ENCODE measurements at regions not wholly inside any gene's neighbourhood (a gene's known extent, or its start where the extent isn't known, plus 50 kb on each side); places are given as distances from the start of the nearest gene placed in this dataset.
"Not testable (repeated sequence)": the region's sequence is repeated elsewhere in the genome, so short reads cannot be mapped to it uniquely, and the experiment has no call there.

- H3K36me3 ChIP-seq; H3K4me1 ChIP-seq; DNase-seq; intact Hi-C loops (cut with DNase I; ENCODE audit: low total_unique reads); H3K27me3 ChIP-seq; H3K9me3 ChIP-seq; H3K4me3 ChIP-seq; H3K27ac ChIP-seq; in situ Hi-C loops (cut with MboI; ENCODE audit: low pct_ligation_motif_present in 1 of 4, low pct_unique_long_range_greater_than_20kb in 1 of 4, low sequenced_read_pairs in 3 of 4): not testable (repeated sequence)
- WGBS, 2 donors (ENCODE audit: low coverage in 1 of 2): no CpG with 5 or more reads among the region's 4 CpGs
Observed at GRCh38 chr2:91508816-91509215, 2817.3 kb downstream of the RPIA start.

GRCh38 chr2:91509276-91509675 is 2817.8 kb downstream of the RPIA start:
- in situ Hi-C loops (cut with MboI; ENCODE audit: low pct_ligation_motif_present in 1 of 4, low pct_unique_long_range_greater_than_20kb in 1 of 4, low sequenced_read_pairs in 3 of 4); DNase-seq; H3K4me1 ChIP-seq; H3K27ac ChIP-seq; H3K4me3 ChIP-seq; H3K27me3 ChIP-seq; intact Hi-C loops (cut with DNase I; ENCODE audit: low total_unique reads); H3K9me3 ChIP-seq; H3K36me3 ChIP-seq: not testable (repeated sequence)
- WGBS, 2 donors (ENCODE audit: low coverage in 1 of 2): 56% methylated on average over 3 of the region's 4 CpGs; no CpG with 5 or more reads in 1 of the 2 donors

GRCh38 chr2:91511166-91511565 is 2819.7 kb downstream of the RPIA start:
- H3K27ac ChIP-seq; in situ Hi-C loops (cut with MboI; ENCODE audit: low pct_ligation_motif_present in 1 of 4, low pct_unique_long_range_greater_than_20kb in 1 of 4, low sequenced_read_pairs in 3 of 4); H3K27me3 ChIP-seq; DNase-seq; H3K36me3 ChIP-seq; intact Hi-C loops (cut with DNase I; ENCODE audit: low total_unique reads); H3K4me1 ChIP-seq; H3K4me3 ChIP-seq; H3K9me3 ChIP-seq: not testable (repeated sequence)
- no CpG with 5 or more reads among the region's 2 CpGs for WGBS, 2 donors (ENCODE audit: low coverage in 1 of 2)

GRCh38 chr2:91515966-91516365 is 2824.5 kb downstream of the RPIA start:
- in situ Hi-C loops (cut with MboI; ENCODE audit: low pct_ligation_motif_present in 1 of 4, low pct_unique_long_range_greater_than_20kb in 1 of 4, low sequenced_read_pairs in 3 of 4); H3K36me3 ChIP-seq; H3K4me3 ChIP-seq; H3K4me1 ChIP-seq; DNase-seq; H3K27ac ChIP-seq; H3K27me3 ChIP-seq; H3K9me3 ChIP-seq; intact Hi-C loops (cut with DNase I; ENCODE audit: low total_unique reads): not testable (repeated sequence)
- WGBS, 2 donors (ENCODE audit: low coverage in 1 of 2): 94% methylated on average over 2 of the region's 3 CpGs; no CpG with 5 or more reads in 1 of the 2 donors

GRCh38 chr2:91516669-91517068 is 2825.2 kb downstream of the RPIA start:
- H3K9me3 ChIP-seq; in situ Hi-C loops (cut with MboI; ENCODE audit: low pct_ligation_motif_present in 1 of 4, low pct_unique_long_range_greater_than_20kb in 1 of 4, low sequenced_read_pairs in 3 of 4); H3K36me3 ChIP-seq; H3K4me3 ChIP-seq; intact Hi-C loops (cut with DNase I; ENCODE audit: low total_unique reads); H3K27me3 ChIP-seq; H3K4me1 ChIP-seq; DNase-seq; H3K27ac ChIP-seq: not testable (repeated sequence)
- WGBS, 2 donors (ENCODE audit: low coverage in 1 of 2): 88% methylated on average over 4 of the region's 6 CpGs; no CpG with 5 or more reads in 1 of the 2 donors

- H3K4me3 ChIP-seq; H3K27ac ChIP-seq; intact Hi-C loops (cut with DNase I; ENCODE audit: low total_unique reads); in situ Hi-C loops (cut with MboI; ENCODE audit: low pct_ligation_motif_present in 1 of 4, low pct_unique_long_range_greater_than_20kb in 1 of 4, low sequenced_read_pairs in 3 of 4); DNase-seq; H3K27me3 ChIP-seq; H3K36me3 ChIP-seq; H3K9me3 ChIP-seq; H3K4me1 ChIP-seq: not testable (repeated sequence)
- 78% methylated on average over 1 of the region's 1 CpG; no CpG with 5 or more reads in 1 of the 2 donors for WGBS, 2 donors (ENCODE audit: low coverage in 1 of 2)
Observed at GRCh38 chr2:91517846-91518245, 2826.4 kb downstream of the RPIA start.

- H3K27me3 ChIP-seq; H3K27ac ChIP-seq; H3K9me3 ChIP-seq; intact Hi-C loops (cut with DNase I; ENCODE audit: low total_unique reads); in situ Hi-C loops (cut with MboI; ENCODE audit: low pct_ligation_motif_present in 1 of 4, low pct_unique_long_range_greater_than_20kb in 1 of 4, low sequenced_read_pairs in 3 of 4); H3K36me3 ChIP-seq; H3K4me1 ChIP-seq; DNase-seq; H3K4me3 ChIP-seq: not testable (repeated sequence)
- WGBS, 2 donors (ENCODE audit: low coverage in 1 of 2): 88% methylated on average over 2 of the region's 5 CpGs; no CpG with 5 or more reads in 1 of the 2 donors
Observed at GRCh38 chr2:91518361-91518981, 2827.0 kb downstream of the RPIA start.

GRCh38 chr2:91519359-91519758 is 2827.9 kb downstream of the RPIA start:
- no CpG with 5 or more reads among the region's 3 CpGs for WGBS, 2 donors (ENCODE audit: low coverage in 1 of 2)
- DNase-seq; H3K36me3 ChIP-seq; H3K4me1 ChIP-seq; H3K9me3 ChIP-seq; intact Hi-C loops (cut with DNase I; ENCODE audit: low total_unique reads); H3K27ac ChIP-seq; H3K4me3 ChIP-seq; in situ Hi-C loops (cut with MboI; ENCODE audit: low pct_ligation_motif_present in 1 of 4, low pct_unique_long_range_greater_than_20kb in 1 of 4, low sequenced_read_pairs in 3 of 4); H3K27me3 ChIP-seq: not testable (repeated sequence)

GRCh38 chr2:91519914-91520313 is 2828.4 kb downstream of the RPIA start:
- H3K36me3 ChIP-seq; H3K27me3 ChIP-seq; H3K4me1 ChIP-seq; intact Hi-C loops (cut with DNase I; ENCODE audit: low total_unique reads); DNase-seq; H3K27ac ChIP-seq; H3K9me3 ChIP-seq; in situ Hi-C loops (cut with MboI; ENCODE audit: low pct_ligation_motif_present in 1 of 4, low pct_unique_long_range_greater_than_20kb in 1 of 4, low sequenced_read_pairs in 3 of 4); H3K4me3 ChIP-seq: not testable (repeated sequence)
- no CpG with 5 or more reads among the region's 5 CpGs for WGBS, 2 donors (ENCODE audit: low coverage in 1 of 2)

GRCh38 chr2:91520523-91520922 is 2829.1 kb downstream of the RPIA start:
- DNase-seq; in situ Hi-C loops (cut with MboI; ENCODE audit: low pct_ligation_motif_present in 1 of 4, low pct_unique_long_range_greater_than_20kb in 1 of 4, low sequenced_read_pairs in 3 of 4); intact Hi-C loops (cut with DNase I; ENCODE audit: low total_unique reads); H3K9me3 ChIP-seq; H3K27me3 ChIP-seq; H3K4me3 ChIP-seq; H3K4me1 ChIP-seq; H3K36me3 ChIP-seq; H3K27ac ChIP-seq: not testable (repeated sequence)
- WGBS, 2 donors (ENCODE audit: low coverage in 1 of 2): 80% methylated on average over 2 of the region's 3 CpGs; no CpG with 5 or more reads in 1 of the 2 donors

GRCh38 chr2:91520972-91521535 is 2829.6 kb downstream of the RPIA start:
- 57% methylated on average over 1 of the region's 7 CpGs; no CpG with 5 or more reads in 1 of the 2 donors for WGBS, 2 donors (ENCODE audit: low coverage in 1 of 2)
- H3K27me3 ChIP-seq; H3K4me1 ChIP-seq; DNase-seq; H3K4me3 ChIP-seq; in situ Hi-C loops (cut with MboI; ENCODE audit: low pct_ligation_motif_present in 1 of 4, low pct_unique_long_range_greater_than_20kb in 1 of 4, low sequenced_read_pairs in 3 of 4); intact Hi-C loops (cut with DNase I; ENCODE audit: low total_unique reads); H3K36me3 ChIP-seq; H3K9me3 ChIP-seq; H3K27ac ChIP-seq: not testable (repeated sequence)

All from transverse colon (tissue), 4 donors.